Anterior cingulate cortex (tissue), 58 donors: ENCODE measurements at regions not wholly inside any gene's neighbourhood (a gene's known extent, or its start where the extent isn't known, plus 50 kb on each side); places are given as distances from the start of the nearest gene placed in this dataset.
"Not testable (repeated sequence)": the region's sequence is repeated elsewhere in the genome, so short reads cannot be mapped to it uniquely, and the experiment has no call there.

Experiments used
- DNase-seq, 58 donors: peaks; one replicate each; lab custom pipeline; 2025; lab: John Stamatoyannopoulos, UW

GRCh38 chr2:172252154-172252553 is 149.5 kb upstream of the DLX2 start:
- DNase-seq = no peak

DNA sequence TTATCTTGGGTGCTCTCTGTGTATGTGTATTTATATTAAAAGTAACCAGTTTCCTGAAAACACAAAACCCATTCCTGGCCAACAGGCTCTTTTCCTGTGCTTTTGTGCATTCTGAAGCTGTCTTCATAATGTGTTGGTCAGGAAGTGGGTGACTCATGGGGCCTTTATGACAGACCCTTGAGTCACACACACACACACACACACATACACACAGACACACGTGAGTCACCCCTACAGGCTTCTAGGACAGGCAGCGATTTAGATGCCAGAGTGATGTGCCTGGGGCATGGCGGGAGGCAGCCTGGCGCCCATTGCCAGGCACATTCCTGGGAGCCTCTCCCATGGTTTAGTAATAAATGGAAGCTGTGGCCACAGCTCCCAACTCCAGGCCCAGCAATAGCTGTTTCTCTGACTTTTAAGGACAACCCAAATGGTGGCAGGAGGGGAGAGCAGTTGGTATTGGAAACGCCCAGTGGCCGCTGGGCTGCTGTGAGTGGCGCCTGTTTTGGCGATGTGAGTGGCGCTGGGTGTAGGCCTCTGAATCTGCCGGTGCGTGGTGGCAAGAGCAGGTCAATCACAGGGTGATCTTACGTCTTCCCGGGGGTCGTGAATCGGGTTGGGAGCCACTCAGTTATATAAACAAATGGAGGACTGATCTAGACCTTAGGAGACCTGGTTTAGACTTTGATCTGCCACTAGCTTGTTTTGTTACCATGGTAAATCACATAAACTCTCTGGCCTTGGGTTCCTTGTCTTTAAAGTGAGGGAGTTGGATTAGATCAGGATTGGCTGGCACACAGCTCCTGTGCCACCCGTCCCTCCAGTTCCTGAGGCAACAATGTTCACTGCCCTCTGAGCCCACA is 150.7 kb upstream of the DLX2 start:
- DNase-seq = peak in 3 of 58 donors; percentile 14 to 21 (median 19)

DNA sequence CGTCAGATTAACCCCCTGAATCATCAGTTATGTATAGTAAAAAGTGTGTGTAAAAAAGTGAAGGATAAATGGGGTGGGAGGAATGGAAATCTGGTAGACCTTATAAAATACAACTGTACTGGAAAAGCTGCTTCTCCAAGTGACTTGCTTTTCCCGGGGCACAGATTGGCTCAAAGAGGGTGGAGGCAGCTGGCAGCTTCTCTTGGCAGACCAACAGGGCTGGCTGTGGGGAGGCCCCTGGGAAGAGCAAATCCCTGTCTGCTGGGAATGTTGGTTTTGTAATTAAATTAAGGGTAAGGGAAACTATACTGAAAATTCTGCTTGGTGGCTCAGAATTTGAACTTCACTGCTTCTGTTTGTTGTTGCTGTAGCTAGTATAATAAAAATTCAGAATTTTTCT is 154.2 kb upstream of the DLX2 start:
- peak in 11 of 58 donors; percentile 4 to 46 (median 18) for DNase-seq

DNA sequence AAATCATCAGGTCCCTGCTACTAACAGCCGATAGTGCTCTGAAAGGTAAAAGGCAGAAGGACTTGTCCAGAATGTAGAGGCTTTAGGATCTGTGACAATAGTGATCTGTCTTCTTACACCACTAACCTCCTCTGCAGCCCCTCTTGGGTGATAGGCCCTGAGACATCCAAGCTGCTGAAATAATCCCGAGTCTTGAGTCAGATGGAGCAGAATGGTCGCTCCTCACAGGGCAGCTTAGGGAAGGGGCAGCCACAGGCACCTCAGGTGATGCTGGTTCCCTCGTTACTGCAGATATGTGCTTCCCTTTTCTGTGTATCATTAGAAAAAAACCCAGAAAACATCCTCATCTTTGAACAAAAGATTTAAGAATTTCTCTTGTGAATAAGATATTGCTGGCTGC is 157.1 kb upstream of the DLX2 start:
- no peak for DNase-seq

DNA sequence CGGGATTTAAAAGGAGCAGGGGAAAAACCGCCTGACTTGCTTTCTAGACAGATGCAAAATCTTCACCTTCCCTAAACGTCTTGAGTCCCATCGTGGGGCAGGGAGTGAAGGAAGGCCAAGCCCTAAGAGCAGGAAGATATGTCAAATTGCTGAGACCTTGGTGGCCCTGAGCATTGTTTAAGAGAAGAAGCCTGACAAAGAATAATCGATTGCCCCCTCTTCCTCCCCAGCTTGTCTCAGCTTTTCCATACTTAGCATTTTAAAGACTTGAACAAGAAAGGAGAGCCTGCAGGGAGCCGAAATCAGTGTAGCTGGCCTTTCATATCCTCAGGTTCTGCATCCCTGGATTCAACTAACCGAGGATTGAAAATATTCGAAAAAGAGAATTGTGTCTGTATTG is 157.6 kb upstream of the DLX2 start:
- no peak for DNase-seq

GRCh38 chr2:172261292-172261691 is 158.6 kb upstream of the DLX2 start:
- DNase-seq = no peak

DNA sequence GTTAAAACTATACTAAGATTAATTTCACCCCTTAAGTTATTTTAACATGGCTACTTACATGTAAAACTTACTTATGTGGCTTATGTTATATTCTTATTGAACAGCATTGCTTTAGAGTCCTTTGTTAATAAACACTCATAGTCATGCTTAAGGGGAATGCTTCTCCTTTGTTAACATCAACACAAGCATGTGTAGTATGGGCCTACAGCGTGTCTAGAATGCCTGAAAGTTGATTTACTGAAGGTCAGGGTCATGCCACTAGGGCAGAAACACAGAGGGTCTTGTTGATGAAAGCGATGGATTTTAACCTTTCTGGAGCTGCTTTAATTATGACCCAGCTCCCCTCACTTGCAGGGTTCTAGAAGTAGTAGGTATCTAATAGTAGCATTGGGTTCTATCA is 159.8 kb upstream of the DLX2 start:
- no peak for DNase-seq

DNA sequence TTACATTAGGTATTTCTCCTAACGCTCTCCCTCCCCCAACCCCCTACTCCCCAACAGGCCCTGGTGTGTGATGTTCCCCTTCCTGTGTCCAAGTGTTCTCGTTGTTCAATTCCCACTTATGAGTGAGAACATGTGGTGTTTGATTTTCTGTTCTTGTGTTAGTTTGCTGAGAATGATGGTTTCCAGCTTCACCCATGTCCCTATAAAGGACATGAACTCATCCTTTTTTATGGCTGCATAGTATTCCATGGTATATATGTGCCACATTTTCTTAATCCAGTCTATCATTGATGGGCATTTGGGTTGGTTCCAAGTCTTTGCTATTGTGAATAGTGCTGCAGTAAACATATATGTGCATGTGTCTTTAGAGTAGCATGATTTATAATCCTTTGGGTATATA is 162.1 kb upstream of the DLX2 start:
- DNase-seq = not testable (repeated sequence)

GRCh38 chr2:172269507-172270244 is 157.7 kb upstream of the ITGA6 start:
- not testable (repeated sequence) for DNase-seq

GRCh38 chr2:172270278-172271079 is 156.9 kb upstream of the ITGA6 start:
- DNase-seq = no peak

GRCh38 chr2:172273910-172274571 is 153.3 kb upstream of the ITGA6 start:
- DNase-seq = no peak

GRCh38 chr2:172275239-172275638 is 152.1 kb upstream of the ITGA6 start:
- no peak for DNase-seq

GRCh38 chr2:172276961-172277360 is 150.4 kb upstream of the ITGA6 start:
- DNase-seq = no peak

GRCh38 chr2:172278667-172279066 is 148.7 kb upstream of the ITGA6 start:
- DNase-seq = no peak

- DNase-seq = no peak
Measured at GRCh38 chr2:172279214-172279613, 148.2 kb upstream of the ITGA6 start.

DNA sequence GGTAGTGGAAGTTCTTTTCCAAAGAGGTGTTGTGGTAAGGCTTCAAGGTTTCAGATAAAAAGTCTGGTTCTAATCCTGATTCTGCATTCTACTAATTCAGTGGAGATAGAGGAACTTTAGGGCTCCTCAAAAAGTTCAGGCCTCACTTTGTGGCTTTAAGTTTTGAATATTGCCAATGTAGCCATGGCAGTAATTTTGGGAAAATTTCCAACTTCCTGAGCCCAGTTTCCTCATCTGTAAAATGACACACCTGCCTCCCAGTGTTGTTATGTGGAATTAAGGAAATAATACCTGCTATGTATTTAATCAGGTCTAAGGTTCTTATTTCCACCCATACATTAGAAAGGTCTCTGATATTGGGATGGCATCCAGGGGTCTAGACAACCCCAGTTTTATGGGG is 147.6 kb upstream of the ITGA6 start:
- DNase-seq = no peak

GRCh38 chr2:172280571-172281361 is 146.6 kb upstream of the ITGA6 start:
- DNase-seq = peak in 2 of 58 donors; percentile 7 to 22

- no peak for DNase-seq
Measured at GRCh38 chr2:172281648-172282570, 145.5 kb upstream of the ITGA6 start.
